ENCODE measurements at regions not wholly inside any gene's neighbourhood (a gene's known extent, or its start where the extent isn't known, plus 50 kb on each side); places are given as distances from the start of the nearest gene placed in this dataset.

DNA sequence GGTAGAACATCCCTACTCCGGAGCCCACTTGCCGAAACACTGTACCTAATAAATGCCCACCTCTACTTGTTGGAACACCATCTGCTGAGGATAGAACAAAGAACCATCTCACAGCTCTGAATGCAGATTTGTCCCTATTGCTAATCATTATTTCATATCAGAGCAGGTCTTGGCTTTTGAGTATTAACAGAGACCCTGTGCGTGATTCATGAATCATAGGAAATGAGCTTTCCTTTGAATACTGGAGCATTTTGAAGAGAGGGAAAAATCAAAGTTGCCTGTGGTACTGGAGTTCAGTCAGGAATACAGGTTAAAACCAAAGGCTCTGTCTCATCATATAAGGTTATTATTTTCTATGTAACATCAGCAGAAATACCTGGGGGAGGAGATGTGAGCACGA lies 1132.3 kb downstream of the XPNPEP1 start:
- H3K4me1 ChIP-seq (ENCODE audit: control insufficient read depth in 2 of 2, insufficient read depth in 2 of 2, low read length in 1 of 2): no peaks in the 10 kb centered on the region
- WGBS, 2 donors: 84 to 86% methylated on average over 4 of the region's 4 CpGs
- no peak overlapping the region for H3K4me3 ChIP-seq (ENCODE audit: low read depth in 1 of 2, low read length in 2 of 2)
- no peaks in the 10 kb centered on the region for H3K27me3 ChIP-seq (ENCODE audit: control insufficient read depth in 1 of 2, insufficient read depth in 2 of 2, low read length in 2 of 2)
- peaks cover 0 to 2% of the 10 kb centered on the region in 2 donors for H3K9me3 ChIP-seq (ENCODE audit: control insufficient read depth in 2 of 2, insufficient read depth in 1 of 2, low read depth in 1 of 2, low read length in 1 of 2)
- H3K27ac ChIP-seq (ENCODE audit: low read depth in 2 of 2, low read length in 1 of 2): no peak overlapping the region
- H3K36me3 ChIP-seq (ENCODE audit: control insufficient read depth in 2 of 2, insufficient read depth in 2 of 2, low read length in 1 of 2): no peaks in the 10 kb centered on the region

DNA sequence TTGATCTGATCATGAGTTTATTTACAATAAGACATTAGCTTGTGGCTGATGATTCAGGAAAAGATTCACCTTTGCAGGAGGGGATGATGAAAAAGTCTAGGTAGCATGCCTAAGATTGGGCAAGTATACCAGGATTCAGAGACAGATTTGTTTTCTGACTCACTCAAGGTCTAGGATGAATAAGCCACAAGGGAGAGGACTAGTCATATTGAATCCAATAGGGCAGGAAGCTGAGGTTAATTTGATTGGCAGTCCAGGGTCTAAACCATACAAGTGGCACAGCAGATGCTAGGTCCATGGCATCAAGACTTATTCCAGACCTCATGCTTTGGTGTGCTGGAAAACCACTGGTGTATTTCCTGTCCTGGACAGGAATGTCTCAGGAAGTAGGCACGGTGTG lies 1133.4 kb downstream of the XPNPEP1 start:
- Histone ChIP-seq H3K9me3 (ENCODE audit: control insufficient read depth in 2 of 2, insufficient read depth in 1 of 2, low read depth in 1 of 2, low read length in 1 of 2) (peaks cover 0 to 2% of the 10 kb centered on the region in 2 donors), H3K4me3 (ENCODE audit: low read depth in 1 of 2, low read length in 2 of 2) (no peak overlapping the region), H3K36me3 (ENCODE audit: control insufficient read depth in 2 of 2, insufficient read depth in 2 of 2, low read length in 1 of 2) (no peaks in the 10 kb centered on the region), H3K27me3 (ENCODE audit: control insufficient read depth in 1 of 2, insufficient read depth in 2 of 2, low read length in 2 of 2) (no peaks in the 10 kb centered on the region), H3K4me1 (ENCODE audit: control insufficient read depth in 2 of 2, insufficient read depth in 2 of 2, low read length in 1 of 2) (no peaks in the 10 kb centered on the region), H3K27ac (ENCODE audit: low read depth in 2 of 2, low read length in 1 of 2) (no peak overlapping the region)
- WGBS, 2 donors: 66 to 73% methylated on average over 1 of the region's 1 CpG

DNA sequence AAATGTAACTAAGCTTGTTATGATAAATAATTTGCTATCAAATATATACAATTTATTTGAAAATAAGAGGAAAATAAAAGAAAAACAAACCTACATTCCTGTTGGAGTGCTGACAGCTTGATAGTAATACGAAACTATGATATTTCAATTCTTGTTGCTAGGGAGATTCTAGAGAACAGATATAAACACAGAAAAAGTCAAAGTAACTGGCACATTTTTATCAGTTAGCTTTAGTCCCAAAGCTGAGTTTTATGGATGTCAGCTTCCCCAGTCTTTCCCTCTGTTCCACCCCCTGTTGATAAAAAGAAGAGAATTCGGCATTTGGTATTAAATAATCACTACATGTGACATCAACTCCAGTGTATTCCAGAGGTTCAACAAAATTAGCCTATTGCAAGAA lies 1134.0 kb downstream of the XPNPEP1 start:
- Histone ChIP-seq H3K4me1 (ENCODE audit: control insufficient read depth in 2 of 2, insufficient read depth in 2 of 2, low read length in 1 of 2) (no peaks in the 10 kb centered on the region), H3K27me3 (ENCODE audit: control insufficient read depth in 1 of 2, insufficient read depth in 2 of 2, low read length in 2 of 2) (no peaks in the 10 kb centered on the region), H3K36me3 (ENCODE audit: control insufficient read depth in 2 of 2, insufficient read depth in 2 of 2, low read length in 1 of 2) (no peaks in the 10 kb centered on the region), H3K27ac (ENCODE audit: low read depth in 2 of 2, low read length in 1 of 2) (no peak overlapping the region), H3K9me3 (ENCODE audit: control insufficient read depth in 2 of 2, insufficient read depth in 1 of 2, low read depth in 1 of 2, low read length in 1 of 2) (peaks cover 0 to 5% of the 10 kb centered on the region in 2 donors), H3K4me3 (ENCODE audit: low read depth in 1 of 2, low read length in 2 of 2) (no peak overlapping the region)
- 57 to 67% methylated on average over 2 of the region's 2 CpGs for WGBS, 2 donors

DNA sequence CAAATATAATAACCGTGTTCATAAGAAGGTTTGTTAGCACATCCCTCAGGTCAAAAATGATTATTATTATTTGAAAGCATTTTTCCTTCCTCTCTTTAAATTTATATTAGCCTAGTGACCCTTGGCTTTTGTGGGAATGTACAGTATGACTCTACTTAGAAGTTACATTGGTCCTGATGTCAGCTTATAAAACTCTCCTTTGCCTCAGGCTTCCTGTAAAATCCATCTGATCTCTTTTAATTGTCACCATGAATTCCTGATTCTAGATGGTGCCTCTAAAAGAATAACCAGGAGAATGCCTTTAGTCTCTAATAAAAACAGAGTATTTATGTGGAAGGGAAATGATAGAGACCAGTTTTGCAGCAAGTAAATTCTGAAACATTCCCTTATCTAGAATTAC lies 1134.4 kb downstream of the XPNPEP1 start:
- no peak overlapping the region for H3K27ac ChIP-seq (ENCODE audit: low read depth in 2 of 2, low read length in 1 of 2)
- no peaks in the 10 kb centered on the region for H3K27me3 ChIP-seq (ENCODE audit: control insufficient read depth in 1 of 2, insufficient read depth in 2 of 2, low read length in 2 of 2)
- WGBS, 2 donors: 80 to 83% methylated on average over 1 of the region's 1 CpG
- H3K36me3 ChIP-seq (ENCODE audit: control insufficient read depth in 2 of 2, insufficient read depth in 2 of 2, low read length in 1 of 2): no peaks in the 10 kb centered on the region
- H3K4me1 ChIP-seq (ENCODE audit: control insufficient read depth in 2 of 2, insufficient read depth in 2 of 2, low read length in 1 of 2): no peaks in the 10 kb centered on the region
- peaks cover 0 to 5% of the 10 kb centered on the region in 2 donors for H3K9me3 ChIP-seq (ENCODE audit: control insufficient read depth in 2 of 2, insufficient read depth in 1 of 2, low read depth in 1 of 2, low read length in 1 of 2)
- no peak overlapping the region for H3K4me3 ChIP-seq (ENCODE audit: low read depth in 1 of 2, low read length in 2 of 2)

DNA sequence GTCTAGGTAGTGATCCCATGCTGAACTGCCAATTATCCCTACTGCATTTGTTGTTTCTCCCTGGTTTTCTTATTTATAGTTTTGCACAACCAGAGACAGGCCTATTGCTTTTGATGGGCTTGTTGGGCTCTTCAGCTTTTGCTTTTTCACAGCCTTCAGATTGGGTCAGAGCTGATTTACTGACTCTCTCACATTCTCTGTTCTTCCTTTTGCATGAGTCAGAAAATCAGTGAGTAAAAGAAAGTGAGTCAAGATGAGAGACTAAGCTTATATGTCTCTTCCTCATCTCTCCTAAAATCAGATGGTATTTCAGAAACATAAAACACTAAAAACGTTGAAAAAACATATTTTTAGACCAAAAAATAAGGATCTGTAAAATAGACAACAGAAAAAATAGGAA lies 1135.4 kb downstream of the XPNPEP1 start:
- H3K27ac ChIP-seq (ENCODE audit: low read depth in 2 of 2, low read length in 1 of 2): no peak overlapping the region
- no peaks in the 10 kb centered on the region for H3K36me3 ChIP-seq (ENCODE audit: control insufficient read depth in 2 of 2, insufficient read depth in 2 of 2, low read length in 1 of 2)
- H3K4me1 ChIP-seq (ENCODE audit: control insufficient read depth in 2 of 2, insufficient read depth in 2 of 2, low read length in 1 of 2): no peaks in the 10 kb centered on the region
- 13 to 23% methylated on average over 1 of the region's 1 CpG for WGBS, 2 donors
- H3K4me3 ChIP-seq (ENCODE audit: low read depth in 1 of 2, low read length in 2 of 2): no peak overlapping the region
- no peaks in the 10 kb centered on the region for H3K27me3 ChIP-seq (ENCODE audit: control insufficient read depth in 1 of 2, insufficient read depth in 2 of 2, low read length in 2 of 2)
- peaks cover 0 to 5% of the 10 kb centered on the region in 2 donors for H3K9me3 ChIP-seq (ENCODE audit: control insufficient read depth in 2 of 2, insufficient read depth in 1 of 2, low read depth in 1 of 2, low read length in 1 of 2)

DNA sequence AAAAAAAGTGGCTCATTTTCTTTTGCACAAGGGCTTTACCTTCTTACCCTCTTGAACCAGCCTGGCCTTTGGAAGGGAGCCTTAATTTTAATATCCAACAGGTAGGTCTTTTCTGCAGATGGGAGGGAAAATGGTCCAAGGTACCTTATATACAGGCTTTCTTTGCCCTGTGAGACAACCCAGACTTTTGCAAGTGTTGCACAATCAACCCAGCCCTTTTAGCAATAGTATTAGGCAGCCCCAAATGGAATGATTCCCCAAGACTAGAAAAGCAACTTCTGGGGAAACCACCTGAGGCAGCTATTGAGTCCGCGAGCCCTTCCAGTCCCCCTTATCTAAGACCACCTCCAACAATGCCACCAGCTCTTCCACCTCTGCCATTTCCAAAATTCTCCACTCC lies 1138.3 kb downstream of the XPNPEP1 start:
- Histone ChIP-seq H3K4me1 (ENCODE audit: control insufficient read depth in 2 of 2, insufficient read depth in 2 of 2, low read length in 1 of 2) (no peaks in the 10 kb centered on the region), H3K27ac (ENCODE audit: low read depth in 2 of 2, low read length in 1 of 2) (no peak overlapping the region), H3K4me3 (ENCODE audit: low read depth in 1 of 2, low read length in 2 of 2) (no peak overlapping the region), H3K9me3 (ENCODE audit: control insufficient read depth in 2 of 2, insufficient read depth in 1 of 2, low read depth in 1 of 2, low read length in 1 of 2) (peaks cover 0 to 5% of the 10 kb centered on the region in 2 donors), H3K27me3 (ENCODE audit: control insufficient read depth in 1 of 2, insufficient read depth in 2 of 2, low read length in 2 of 2) (no peaks in the 10 kb centered on the region), H3K36me3 (ENCODE audit: control insufficient read depth in 2 of 2, insufficient read depth in 2 of 2, low read length in 1 of 2) (no peaks in the 10 kb centered on the region)
- WGBS, 2 donors: 47 to 88% methylated on average over 2 of the region's 2 CpGs

DNA sequence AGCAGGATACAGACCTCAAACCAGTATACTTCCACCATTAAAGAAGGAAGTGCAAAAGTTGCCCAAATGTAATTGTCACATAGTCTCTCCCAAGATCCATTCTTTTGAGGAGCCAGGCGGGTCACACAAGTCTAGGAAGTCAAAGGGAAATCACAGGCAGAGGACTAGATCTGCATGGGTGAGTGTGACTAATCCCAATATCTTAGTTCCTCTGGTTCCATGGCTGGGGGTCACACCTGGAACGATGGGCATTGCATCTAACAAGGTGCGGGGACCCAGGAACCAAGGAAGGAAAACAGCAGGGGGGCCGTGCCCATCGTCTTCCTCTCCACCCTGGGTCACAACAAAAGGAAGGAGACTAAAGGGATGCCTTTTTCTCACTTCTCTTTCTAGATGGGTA lies 1138.8 kb downstream of the XPNPEP1 start:
- no peaks in the 10 kb centered on the region for H3K27me3 ChIP-seq (ENCODE audit: control insufficient read depth in 1 of 2, insufficient read depth in 2 of 2, low read length in 2 of 2)
- 83 to 92% methylated on average over 5 of the region's 5 CpGs for WGBS, 2 donors
- no peak overlapping the region for H3K27ac ChIP-seq (ENCODE audit: low read depth in 2 of 2, low read length in 1 of 2)
- H3K9me3 ChIP-seq (ENCODE audit: control insufficient read depth in 2 of 2, insufficient read depth in 1 of 2, low read depth in 1 of 2, low read length in 1 of 2): peaks cover 0 to 5% of the 10 kb centered on the region in 2 donors
- H3K4me3 ChIP-seq (ENCODE audit: low read depth in 1 of 2, low read length in 2 of 2): no peak overlapping the region
- no peaks in the 10 kb centered on the region for H3K36me3 ChIP-seq (ENCODE audit: control insufficient read depth in 2 of 2, insufficient read depth in 2 of 2, low read length in 1 of 2)
- no peaks in the 10 kb centered on the region for H3K4me1 ChIP-seq (ENCODE audit: control insufficient read depth in 2 of 2, insufficient read depth in 2 of 2, low read length in 1 of 2)

DNA sequence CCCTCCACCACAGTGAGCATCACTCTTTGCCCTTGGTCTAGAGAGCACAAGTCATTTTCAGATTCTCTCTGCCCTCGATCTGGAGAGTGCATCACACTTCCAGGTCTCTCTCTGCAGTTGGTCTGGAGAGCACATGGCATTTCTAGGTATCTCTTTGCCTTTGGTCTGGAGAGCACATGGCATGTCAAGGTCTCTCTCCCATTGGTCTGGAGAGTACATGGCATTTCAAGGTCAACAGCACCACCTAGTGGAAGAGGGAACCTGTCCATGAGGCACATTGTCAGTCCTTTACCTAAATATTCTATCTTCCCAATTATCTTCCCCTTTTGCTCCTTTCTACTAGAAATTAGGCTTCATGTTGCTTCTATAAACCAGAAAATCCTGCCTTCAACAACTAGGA lies 1139.4 kb downstream of the XPNPEP1 start:
- Histone ChIP-seq H3K27me3 (ENCODE audit: control insufficient read depth in 1 of 2, insufficient read depth in 2 of 2, low read length in 2 of 2) (no peaks in the 10 kb centered on the region), H3K9me3 (ENCODE audit: control insufficient read depth in 2 of 2, insufficient read depth in 1 of 2, low read depth in 1 of 2, low read length in 1 of 2) (peaks cover 0 to 5% of the 10 kb centered on the region in 2 donors), H3K36me3 (ENCODE audit: control insufficient read depth in 2 of 2, insufficient read depth in 2 of 2, low read length in 1 of 2) (no peaks in the 10 kb centered on the region), H3K27ac (ENCODE audit: low read depth in 2 of 2, low read length in 1 of 2) (no peak overlapping the region), H3K4me1 (ENCODE audit: control insufficient read depth in 2 of 2, insufficient read depth in 2 of 2, low read length in 1 of 2) (no peaks in the 10 kb centered on the region), H3K4me3 (ENCODE audit: low read depth in 1 of 2, low read length in 2 of 2) (no peak overlapping the region)
- WGBS, 2 donors: 25 to 36% methylated on average over 1 of the region's 1 CpG

DNA sequence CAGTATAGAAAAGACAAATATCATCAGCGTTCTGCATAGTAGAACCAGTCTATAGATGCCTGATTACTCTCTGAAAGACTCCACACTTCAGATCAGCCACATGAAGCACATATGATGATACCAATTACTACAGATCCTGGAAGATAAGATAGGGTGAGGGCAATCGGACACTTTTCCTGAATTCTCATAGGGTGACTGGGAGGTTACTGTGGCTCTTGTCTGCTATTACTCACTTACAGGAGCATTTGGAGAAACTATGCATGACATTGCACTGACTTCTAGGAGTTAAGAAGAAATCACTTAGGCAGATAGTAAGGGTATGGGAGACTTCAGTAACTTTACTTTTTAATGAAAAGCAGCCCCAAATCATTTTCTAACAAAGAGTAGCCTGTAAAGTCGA lies 1140.9 kb downstream of the XPNPEP1 start:
- H3K4me1 ChIP-seq (ENCODE audit: control insufficient read depth in 2 of 2, insufficient read depth in 2 of 2, low read length in 1 of 2): no peaks in the 10 kb centered on the region
- WGBS, 2 donors: 59 to 62% methylated on average over 3 of the region's 3 CpGs
- H3K36me3 ChIP-seq (ENCODE audit: control insufficient read depth in 2 of 2, insufficient read depth in 2 of 2, low read length in 1 of 2): no peaks in the 10 kb centered on the region
- no peaks in the 10 kb centered on the region for H3K27me3 ChIP-seq (ENCODE audit: control insufficient read depth in 1 of 2, insufficient read depth in 2 of 2, low read length in 2 of 2)
- H3K9me3 ChIP-seq (ENCODE audit: control insufficient read depth in 2 of 2, insufficient read depth in 1 of 2, low read depth in 1 of 2, low read length in 1 of 2): peaks cover 0 to 5% of the 10 kb centered on the region in 2 donors
- no peak overlapping the region for H3K27ac ChIP-seq (ENCODE audit: low read depth in 2 of 2, low read length in 1 of 2)
- H3K4me3 ChIP-seq (ENCODE audit: low read depth in 1 of 2, low read length in 2 of 2): no peak overlapping the region

DNA sequence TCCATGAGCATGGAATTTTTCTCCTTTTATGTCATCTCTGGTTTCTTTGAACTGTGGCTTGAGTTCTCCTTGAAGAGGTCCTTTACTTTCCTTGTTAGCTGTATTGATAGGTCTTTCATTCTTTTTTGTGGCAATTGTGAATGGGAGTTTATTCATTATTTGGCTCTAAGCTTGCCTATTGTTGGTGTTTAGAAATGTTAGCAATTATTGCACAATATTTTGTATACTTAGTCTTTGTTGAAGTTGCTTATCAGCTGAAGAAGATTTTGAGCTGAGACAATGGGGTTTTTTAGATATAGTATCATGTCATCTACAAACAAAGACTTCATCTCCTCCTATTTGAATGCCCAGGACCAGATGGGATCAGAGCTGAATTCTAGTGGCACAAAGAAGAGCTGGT lies 1143.8 kb downstream of the XPNPEP1 start:
- H3K36me3 ChIP-seq (ENCODE audit: control insufficient read depth in 2 of 2, insufficient read depth in 2 of 2, low read length in 1 of 2): no peaks in the 10 kb centered on the region
- H3K4me3 ChIP-seq (ENCODE audit: low read depth in 1 of 2, low read length in 2 of 2): no peak overlapping the region
- no peaks in the 10 kb centered on the region for H3K27me3 ChIP-seq (ENCODE audit: control insufficient read depth in 1 of 2, insufficient read depth in 2 of 2, low read length in 2 of 2)

More for the DNA sequence above, 1143.8 kb downstream of the XPNPEP1 start:
- Histone ChIP-seq H3K4me1 (ENCODE audit: control insufficient read depth in 2 of 2, insufficient read depth in 2 of 2, low read length in 1 of 2) (no peaks in the 10 kb centered on the region), H3K27ac (ENCODE audit: low read depth in 2 of 2, low read length in 1 of 2) (no peak overlapping the region), H3K9me3 (ENCODE audit: control insufficient read depth in 2 of 2, insufficient read depth in 1 of 2, low read depth in 1 of 2, low read length in 1 of 2) (peaks cover 0 to under 1% of the 10 kb centered on the region in 2 donors)
